ENCODE measurements at regions not wholly inside any gene's neighbourhood (a gene's known extent, or its start where the extent isn't known, plus 50 kb on each side); places are given as distances from the start of the nearest gene placed in this dataset.
"Not testable (repeated sequence)": the region's sequence is repeated elsewhere in the genome, so short reads cannot be mapped to it uniquely, and the experiment has no call there.

- H3K4me3 ChIP-seq: no peak overlapping the region
- no peaks in the 10 kb centered on the region for H4K20me1 ChIP-seq (ENCODE audit: insufficient read depth, poor library complexity, severe bottlenecking)
- H3K9me2 ChIP-seq (replicated peaks; ENCODE audit: insufficient read depth): no peaks in the 10 kb centered on the region
- H3K79me2 ChIP-seq: no peaks in the 10 kb centered on the region
- H3K9me3 ChIP-seq (ENCODE audit: low read depth): no peaks in the 10 kb centered on the region
- DNase-seq (ENCODE audit: low spot score): no peak
- H3K36me3 ChIP-seq (replicated peaks; ENCODE audit: insufficient read depth, low read depth): no peaks in the 10 kb centered on the region
- TF ChIP-seq EZH2 (IDR thresholded peaks at IDR 0.05; ENCODE audit: borderline replicate concordance) (no peak), EZH2phosphoT487 (IDR thresholded peaks at IDR 0.05; ENCODE audit: low read depth, severe bottlenecking, unreplicated experiment) (no peak), CTCF (IDR thresholded peaks at IDR 0.05; ENCODE audit: poor library complexity) (no peak)
- H3K27ac ChIP-seq: no peak overlapping the region
- H3K27me3 ChIP-seq: no peaks in the 10 kb centered on the region
- H2AFZ ChIP-seq: no peak overlapping the region
- WGBS (ENCODE audit: low lambda C conversion rate, missing lambda C conversion rate): 95% methylated on average over 2 of the region's 2 CpGs
- no peak overlapping the region for H3K4me2 ChIP-seq
- H3K4me1 ChIP-seq (ENCODE audit: insufficient read depth): no peaks in the 10 kb centered on the region
Observed at GRCh38 chr5:10886497-10886896, 125.5 kb upstream of the DAP start.

GRCh38 chr5:10885026-10885425 lies 124.0 kb upstream of the DAP start:
- H3K4me2 ChIP-seq: no peak overlapping the region
- no peaks in the 10 kb centered on the region for H3K79me2 ChIP-seq
- H3K9me2 ChIP-seq (replicated peaks; ENCODE audit: insufficient read depth): no peaks in the 10 kb centered on the region
- no peaks in the 10 kb centered on the region for H3K4me1 ChIP-seq (ENCODE audit: insufficient read depth)
- H2AFZ ChIP-seq: no peak overlapping the region
- 85% methylated on average over 6 of the region's 6 CpGs for WGBS (ENCODE audit: low lambda C conversion rate, missing lambda C conversion rate)
- no peak for DNase-seq (ENCODE audit: low spot score)
- H3K9me3 ChIP-seq (ENCODE audit: low read depth): no peaks in the 10 kb centered on the region
- TF ChIP-seq EZH2 (IDR thresholded peaks at IDR 0.05; ENCODE audit: borderline replicate concordance): no peak
- TF ChIP-seq CTCF (IDR thresholded peaks at IDR 0.05; ENCODE audit: poor library complexity): no peak
- no peak for TF ChIP-seq EZH2phosphoT487 (IDR thresholded peaks at IDR 0.05; ENCODE audit: low read depth, severe bottlenecking, unreplicated experiment)
- H3K27ac ChIP-seq: no peak overlapping the region
- H3K4me3 ChIP-seq: no peak overlapping the region
- no peaks in the 10 kb centered on the region for H3K27me3 ChIP-seq
- H4K20me1 ChIP-seq (ENCODE audit: insufficient read depth, poor library complexity, severe bottlenecking): no peaks in the 10 kb centered on the region
- H3K36me3 ChIP-seq (replicated peaks; ENCODE audit: insufficient read depth, low read depth): no peaks in the 10 kb centered on the region

GRCh38 chr5:10883945-10884344 lies 122.9 kb upstream of the DAP start:
- not testable (repeated sequence) for H2AFZ ChIP-seq; H3K9me2 ChIP-seq (replicated peaks; ENCODE audit: insufficient read depth); H4K20me1 ChIP-seq (ENCODE audit: insufficient read depth, poor library complexity, severe bottlenecking); H3K79me2 ChIP-seq; H3K27ac ChIP-seq; H3K9me3 ChIP-seq (ENCODE audit: low read depth); H3K4me3 ChIP-seq; H3K36me3 ChIP-seq (replicated peaks; ENCODE audit: insufficient read depth, low read depth); H3K27me3 ChIP-seq; H3K4me1 ChIP-seq (ENCODE audit: insufficient read depth); DNase-seq (ENCODE audit: low spot score); H3K4me2 ChIP-seq
- 81% methylated on average over 2 of the region's 2 CpGs for WGBS (ENCODE audit: low lambda C conversion rate, missing lambda C conversion rate)

GRCh38 chr5:10880934-10881333 lies 119.9 kb upstream of the DAP start:
- no peaks in the 10 kb centered on the region for H4K20me1 ChIP-seq (ENCODE audit: insufficient read depth, poor library complexity, severe bottlenecking)

GRCh38 chr5:10876996-10877395 lies 116.0 kb upstream of the DAP start:
- H3K27me3 ChIP-seq; H3K4me1 ChIP-seq (ENCODE audit: insufficient read depth); H4K20me1 ChIP-seq (ENCODE audit: insufficient read depth, poor library complexity, severe bottlenecking); H2AFZ ChIP-seq; H3K4me2 ChIP-seq; H3K36me3 ChIP-seq (replicated peaks; ENCODE audit: insufficient read depth, low read depth); H3K27ac ChIP-seq; DNase-seq (ENCODE audit: low spot score); H3K4me3 ChIP-seq; H3K9me3 ChIP-seq (ENCODE audit: low read depth); H3K79me2 ChIP-seq; H3K9me2 ChIP-seq (replicated peaks; ENCODE audit: insufficient read depth): not testable (repeated sequence)
- WGBS (ENCODE audit: low lambda C conversion rate, missing lambda C conversion rate): 97% methylated on average over 4 of the region's 4 CpGs

More at GRCh38 chr5:10880934-10881333, 119.9 kb upstream of the DAP start:
- Histone ChIP-seq H2AFZ (no peak overlapping the region), H3K79me2 (no peaks in the 10 kb centered on the region), H3K36me3 (replicated peaks; ENCODE audit: insufficient read depth, low read depth) (no peaks in the 10 kb centered on the region), H3K9me3 (ENCODE audit: low read depth) (no peaks in the 10 kb centered on the region), H3K4me1 (ENCODE audit: insufficient read depth) (no peaks in the 10 kb centered on the region), H3K9me2 (replicated peaks; ENCODE audit: insufficient read depth) (no peaks in the 10 kb centered on the region), H3K27me3 (no peaks in the 10 kb centered on the region), H3K27ac (no peak overlapping the region), H3K4me2 (no peak overlapping the region), H3K4me3 (no peak overlapping the region)
- WGBS (ENCODE audit: low lambda C conversion rate, missing lambda C conversion rate): 80% methylated on average over 4 of the region's 4 CpGs
- TF ChIP-seq CTCF (IDR thresholded peaks at IDR 0.05; ENCODE audit: poor library complexity) (no peak), EZH2phosphoT487 (IDR thresholded peaks at IDR 0.05; ENCODE audit: low read depth, severe bottlenecking, unreplicated experiment) (no peak), EZH2 (IDR thresholded peaks at IDR 0.05; ENCODE audit: borderline replicate concordance) (no peak)
- no peak for DNase-seq (ENCODE audit: low spot score)

Data from hepatocyte (in vitro differentiated cells).